Prostate gland (tissue), 2 donors: ENCODE measurements at regions not wholly inside any gene's neighbourhood (a gene's known extent, or its start where the extent isn't known, plus 50 kb on each side); places are given as distances from the start of the nearest gene placed in this dataset.

ENCODE experiments used
- POLR2A ChIP-seq: fragments of 450-650 bp; IDR thresholded peaks from one replicate; pipeline ENCODE4 v1.6.1; 2016; ENCODE audit warnings: antibody characterized with exemption, mild to moderate bottlenecking
- TF ChIP-seq, protein P1 (sequence below), 4 experiments: fragments of 200-600 bp in 2 of 4; fragments of 450-650 bp in 2 of 4; sonication (generic) in 2 of 4; IDR thresholded peaks; 1 replicate in 3 of 4; 2 replicates in 1 of 4; pipeline ENCODE4 v1.5.1; 2016 to 2019; ENCODE audit warnings: antibody characterized with exemption in 4 of 4, mild to moderate bottlenecking in 2 of 4, moderate library complexity in 2 of 4

GRCh38 chr1:172837816-172838679 is 179.1 kb downstream of the FASLG start:
- TF ChIP-seq, protein P1, sequence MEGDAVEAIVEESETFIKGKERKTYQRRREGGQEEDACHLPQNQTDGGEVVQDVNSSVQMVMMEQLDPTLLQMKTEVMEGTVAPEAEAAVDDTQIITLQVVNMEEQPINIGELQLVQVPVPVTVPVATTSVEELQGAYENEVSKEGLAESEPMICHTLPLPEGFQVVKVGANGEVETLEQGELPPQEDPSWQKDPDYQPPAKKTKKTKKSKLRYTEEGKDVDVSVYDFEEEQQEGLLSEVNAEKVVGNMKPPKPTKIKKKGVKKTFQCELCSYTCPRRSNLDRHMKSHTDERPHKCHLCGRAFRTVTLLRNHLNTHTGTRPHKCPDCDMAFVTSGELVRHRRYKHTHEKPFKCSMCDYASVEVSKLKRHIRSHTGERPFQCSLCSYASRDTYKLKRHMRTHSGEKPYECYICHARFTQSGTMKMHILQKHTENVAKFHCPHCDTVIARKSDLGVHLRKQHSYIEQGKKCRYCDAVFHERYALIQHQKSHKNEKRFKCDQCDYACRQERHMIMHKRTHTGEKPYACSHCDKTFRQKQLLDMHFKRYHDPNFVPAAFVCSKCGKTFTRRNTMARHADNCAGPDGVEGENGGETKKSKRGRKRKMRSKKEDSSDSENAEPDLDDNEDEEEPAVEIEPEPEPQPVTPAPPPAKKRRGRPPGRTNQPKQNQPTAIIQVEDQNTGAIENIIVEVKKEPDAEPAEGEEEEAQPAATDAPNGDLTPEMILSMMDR (IDR thresholded peaks at IDR 0.05) = no peak
- TF ChIP-seq POLR2A = no peak
